ENCODE measurements at regions not wholly inside any gene's neighbourhood (a gene's known extent, or its start where the extent isn't known, plus 50 kb on each side); places are given as distances from the start of the nearest gene placed in this dataset.

- FAIRE-seq = no peak
- no peak for TF ChIP-seq CTCF (IDR thresholded peaks at IDR 0.05; ENCODE audit: insufficient read depth, missing control alignments)
- no peak for DNase-seq (ENCODE audit: insufficient read length, low spot score)
These were observed 304.4 kb downstream of the RRAGC start for GRCh38 chr1:38555130-38555529.

DNA sequence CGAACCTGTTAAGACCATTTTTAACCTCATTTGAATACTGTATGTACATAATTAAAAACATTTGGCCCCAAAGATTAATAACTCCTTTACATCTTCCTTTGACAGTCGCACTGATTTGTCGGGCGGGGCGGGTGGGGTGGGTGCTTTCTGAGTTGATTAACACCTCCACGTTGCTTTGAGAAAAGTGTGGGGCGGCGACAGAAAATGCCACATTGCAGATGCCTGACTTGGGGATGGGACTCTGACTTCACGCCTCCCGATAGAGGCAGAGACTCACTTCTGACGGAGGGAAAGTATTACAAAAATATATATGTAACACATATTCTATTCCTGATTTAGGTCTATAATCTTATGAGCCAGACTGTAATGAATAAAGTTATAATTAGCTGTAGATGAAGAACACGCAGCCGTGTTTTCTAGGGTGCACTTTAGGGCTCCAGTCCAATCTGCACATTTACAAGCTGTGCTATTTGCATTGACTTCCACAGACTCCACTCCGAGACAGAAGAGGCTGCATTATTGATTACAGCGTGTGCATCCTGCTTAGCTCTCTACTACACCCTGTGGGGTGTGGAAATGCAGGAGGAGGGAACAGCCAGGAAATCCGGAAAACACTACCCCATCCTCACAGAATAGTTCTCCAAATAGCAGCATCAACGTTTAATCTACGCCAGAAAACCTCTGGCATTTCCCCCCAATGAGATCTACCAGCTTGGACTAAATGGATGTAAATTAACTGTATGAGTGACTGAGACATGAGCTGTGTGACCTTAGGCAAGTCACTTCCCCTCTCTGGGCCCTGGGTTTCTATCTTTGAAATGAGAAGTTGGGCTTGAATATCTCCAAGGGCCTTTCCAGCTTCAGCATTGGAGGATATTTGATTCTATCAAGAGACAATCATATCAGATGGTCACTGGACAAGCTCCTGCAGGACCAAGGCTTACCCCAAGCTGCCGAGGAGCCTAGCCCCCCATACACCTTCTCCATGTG is 308.0 kb downstream of the RRAGC start:
- no peak for TF ChIP-seq CTCF (IDR thresholded peaks at IDR 0.05; ENCODE audit: insufficient read depth, missing control alignments)
- FAIRE-seq = no peak
- DNase-seq (ENCODE audit: insufficient read length, low spot score) = no peak

DNA sequence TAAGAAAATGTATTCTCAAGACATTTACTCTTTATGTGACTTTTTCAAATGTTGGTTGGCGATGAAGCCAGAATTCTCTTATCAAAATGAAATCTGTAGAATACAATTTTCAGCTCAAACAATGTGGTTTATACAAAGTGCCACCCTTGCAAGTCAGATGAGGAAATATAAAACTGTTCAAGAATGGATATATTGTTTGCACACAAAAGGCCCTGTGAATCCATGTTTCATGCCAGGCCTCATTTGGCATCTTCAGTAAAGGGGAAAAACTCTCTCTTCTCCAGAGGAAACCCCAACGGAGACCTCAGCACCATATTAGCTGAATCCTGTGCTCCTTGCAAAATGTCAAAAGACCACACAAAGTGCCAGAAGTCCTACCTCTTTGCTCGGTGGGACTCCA is 310.4 kb downstream of the RRAGC start:
- DNase-seq (ENCODE audit: insufficient read length, low spot score) = no peak
- no peak for FAIRE-seq
- no peak for TF ChIP-seq CTCF (IDR thresholded peaks at IDR 0.05; ENCODE audit: insufficient read depth, missing control alignments)

DNA sequence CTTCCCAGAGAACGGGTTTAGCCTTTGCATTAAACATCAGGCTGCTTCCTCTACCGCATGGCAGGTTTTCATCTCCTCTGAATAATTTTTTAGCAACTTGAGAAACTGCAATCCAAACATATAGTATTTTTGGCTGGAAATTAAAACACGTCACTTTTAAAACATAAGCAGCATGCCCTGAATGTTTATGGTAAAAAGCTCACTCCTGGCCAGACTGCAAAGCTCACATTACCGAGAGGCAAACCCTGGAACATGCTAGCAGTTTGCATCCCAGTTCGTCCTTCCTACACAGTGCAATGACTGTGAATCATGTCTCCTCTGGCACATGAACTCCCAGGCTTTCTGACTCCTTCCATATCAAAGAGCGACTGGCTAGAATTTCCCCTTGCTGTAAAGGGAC is 312.3 kb downstream of the RRAGC start:
- no peak for DNase-seq (ENCODE audit: insufficient read length, low spot score)
- FAIRE-seq = no peak
- TF ChIP-seq CTCF (IDR thresholded peaks at IDR 0.05; ENCODE audit: insufficient read depth, missing control alignments) = no peak

GRCh38 chr1:38546636-38547035 is 312.9 kb downstream of the RRAGC start:
- FAIRE-seq = no peak
- TF ChIP-seq CTCF (IDR thresholded peaks at IDR 0.05; ENCODE audit: insufficient read depth, missing control alignments) = no peak
- DNase-seq (ENCODE audit: insufficient read length, low spot score) = no peak

DNA sequence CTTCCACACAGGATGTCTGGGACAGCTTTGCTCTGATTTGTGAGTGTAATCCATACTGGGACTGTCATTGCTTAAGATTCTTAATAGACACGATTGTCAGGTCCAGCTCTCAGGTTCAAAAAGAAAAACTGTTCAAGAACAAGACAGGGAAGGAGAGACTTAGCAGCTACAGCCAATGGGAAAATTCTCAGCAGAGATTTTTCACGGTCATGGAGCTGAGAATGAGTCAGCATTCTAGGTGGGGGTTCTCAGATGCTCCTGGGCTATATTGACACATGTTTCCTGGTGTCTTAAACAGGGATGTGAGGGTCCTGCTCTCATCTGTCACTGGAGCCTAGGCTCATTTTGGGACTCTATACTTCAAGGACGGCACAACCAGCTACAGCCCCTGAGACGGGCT is 318.3 kb downstream of the RRAGC start:
- DNase-seq (ENCODE audit: insufficient read length, low spot score) = no peak
- no peak for FAIRE-seq
- TF ChIP-seq CTCF (IDR thresholded peaks at IDR 0.05; ENCODE audit: insufficient read depth, missing control alignments) = no peak

DNA sequence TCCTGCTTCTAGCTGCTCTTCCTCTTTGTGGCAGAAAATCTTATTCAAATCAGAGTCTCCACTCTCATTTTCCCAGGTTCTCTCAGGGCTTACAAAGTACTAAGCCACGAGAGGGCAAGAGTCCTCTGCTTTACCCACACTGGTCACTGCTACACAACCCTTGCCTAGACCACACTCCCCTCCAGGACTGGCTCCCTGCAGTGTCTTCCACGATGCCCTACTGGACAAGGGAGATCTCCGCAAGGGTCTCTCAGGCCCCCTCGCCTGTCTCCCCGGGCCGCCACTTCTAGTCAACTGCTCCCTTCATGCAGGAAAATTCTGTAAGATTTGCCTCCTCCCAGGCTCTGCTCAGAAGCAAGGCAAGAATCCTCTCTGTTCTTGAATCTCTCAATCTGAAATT is 319.6 kb downstream of the RRAGC start:
- DNase-seq (ENCODE audit: insufficient read length, low spot score) (no peak), FAIRE-seq (no peak)
- TF ChIP-seq CTCF (IDR thresholded peaks at IDR 0.05; ENCODE audit: insufficient read depth, missing control alignments) = no peak

All from D721Med (cell line).